SK-MEL-5 (cell line): ENCODE measurements at regions not wholly inside any gene's neighbourhood (a gene's known extent, or its start where the extent isn't known, plus 50 kb on each side); places are given as distances from the start of the nearest gene placed in this dataset.

Source experiments
- DNase-seq: peaks from one replicate; pipeline ENCODE4 v3.0.0-alpha.2; 2016; ENCODE audit warnings: low read depth, low spot score
- in situ Hi-C: cut with HindIII; loops from 2 replicates; pipeline ENCODE4 v1.10.0; 2016; ENCODE audit warnings: low sequenced_read_pairs, high pct_unique_total_duplicates, low pct_unique_long_range_greater_than_20kb

DNA sequence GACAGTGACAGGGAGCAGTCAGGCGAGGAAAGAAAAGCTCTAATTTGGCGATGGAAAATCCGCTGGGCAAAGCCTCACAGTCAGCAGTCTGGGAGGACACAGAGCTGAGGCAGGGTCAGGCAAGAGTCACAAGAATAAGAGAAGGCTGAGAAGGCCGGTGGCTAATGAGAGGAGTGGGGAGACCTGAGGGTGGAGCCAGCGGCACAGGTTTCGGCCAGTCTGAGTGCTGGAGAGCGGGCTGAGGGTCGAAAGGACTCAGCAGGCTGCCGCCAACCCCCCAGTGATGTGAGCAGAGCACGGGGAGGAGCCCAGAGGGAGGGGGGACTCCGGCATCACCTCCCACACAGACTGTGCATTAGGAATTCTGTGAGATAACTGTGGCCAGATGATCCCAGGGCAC lies 500.6 kb upstream of the MYT1L start:
- DNase-seq: no peak
- in situ Hi-C loops: no loop called here

- in situ Hi-C loops: no loop called here
- no peak for DNase-seq
Observed at GRCh38 chr2:2830576-2830975, 499.5 kb upstream of the MYT1L start.

GRCh38 chr2:2828774-2829368 lies 497.8 kb upstream of the MYT1L start:
- no peak for DNase-seq
- in situ Hi-C loops: no loop called here

- no peak for DNase-seq
Observed at GRCh38 chr2:2827761-2828221, 496.7 kb upstream of the MYT1L start.

DNA sequence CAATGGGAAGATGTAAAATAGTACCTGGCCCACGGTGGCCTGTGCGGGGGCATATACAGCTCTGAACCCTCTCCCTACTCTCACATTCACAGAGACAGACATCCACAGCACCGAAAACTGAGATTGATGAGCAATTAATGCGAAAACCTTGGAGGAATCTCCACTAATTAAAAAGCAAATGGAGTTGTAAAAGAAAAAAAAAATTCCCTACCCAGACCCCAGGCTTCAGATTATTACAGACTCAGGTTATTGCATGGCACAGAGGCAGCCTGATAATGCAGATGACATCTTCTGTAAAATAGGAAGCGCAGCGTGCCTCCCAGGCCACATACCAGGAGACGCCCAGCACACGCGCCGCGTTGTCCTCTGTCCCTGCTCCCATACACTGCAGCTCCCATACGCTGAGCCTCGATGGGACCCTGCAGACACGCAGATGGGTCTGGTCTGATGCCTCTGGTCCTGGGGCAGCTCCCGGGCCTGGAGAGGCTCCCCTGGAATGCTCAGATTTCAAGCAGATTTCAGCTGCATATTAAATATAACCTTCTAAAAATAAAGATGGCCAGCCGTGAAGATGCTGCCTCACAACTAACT lies 496.1 kb upstream of the MYT1L start:
- in situ Hi-C loops: no loop called here

More at GRCh38 chr2:2827761-2828221, 496.7 kb upstream of the MYT1L start:
- in situ Hi-C loops: no loop called here

GRCh38 chr2:2826621-2827020 lies 495.5 kb upstream of the MYT1L start:
- no peak for DNase-seq
- in situ Hi-C loops: no loop called here

More for the DNA sequence above, 496.1 kb upstream of the MYT1L start:
- no peak for DNase-seq

DNA sequence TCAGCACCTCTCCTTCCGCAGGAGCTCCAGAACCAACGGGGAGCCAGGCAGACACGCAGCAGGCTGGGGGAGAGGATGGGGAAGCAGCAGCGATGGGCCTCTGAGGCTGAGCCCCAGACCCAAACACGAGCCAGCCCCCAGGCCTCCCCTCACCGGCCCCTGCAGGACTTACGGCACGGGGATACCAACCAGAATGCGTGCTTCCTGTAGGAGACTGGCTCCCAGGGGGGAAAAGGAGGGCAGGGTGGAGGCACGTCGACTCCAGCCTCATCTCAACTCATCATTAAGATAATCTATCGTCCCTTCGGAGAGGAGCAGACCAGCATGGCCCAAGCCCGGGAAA lies 495.1 kb upstream of the MYT1L start:
- DNase-seq: no peak
- in situ Hi-C loops: no loop called here

- in situ Hi-C loops: no loop called here
- DNase-seq: no peak
Observed at GRCh38 chr2:2825516-2826208, 494.6 kb upstream of the MYT1L start.

DNA sequence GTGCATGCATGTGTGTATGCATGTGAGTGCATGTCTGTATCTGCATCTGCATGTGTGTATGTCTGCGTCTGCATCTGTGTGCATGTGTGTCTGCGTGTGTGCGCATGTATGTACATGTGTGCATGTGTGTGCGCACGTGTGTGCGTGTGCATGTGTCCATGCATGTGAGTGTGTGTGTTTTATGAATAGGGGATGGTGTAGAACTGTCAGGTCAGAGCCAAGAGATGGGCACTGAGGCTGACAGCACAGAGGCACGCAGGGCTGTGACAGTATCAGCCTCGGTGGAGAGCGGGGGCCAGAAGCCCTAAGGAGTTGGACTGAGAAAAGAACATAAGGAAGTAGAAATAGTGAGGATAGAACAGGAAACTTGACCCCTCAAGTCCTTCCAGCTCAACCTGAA lies 494.0 kb upstream of the MYT1L start:
- in situ Hi-C loops: no loop called here
- no peak for DNase-seq

- in situ Hi-C loops: no loop called here
- no peak for DNase-seq
Observed at GRCh38 chr2:2824588-2824987, 493.5 kb upstream of the MYT1L start.

- in situ Hi-C loops: no loop called here
- no peak for DNase-seq
Observed at GRCh38 chr2:2823061-2823753, 492.1 kb upstream of the MYT1L start.

- DNase-seq: no peak
- in situ Hi-C loops: no loop called here
Observed at GRCh38 chr2:2822143-2822542, 491.1 kb upstream of the MYT1L start.

DNA sequence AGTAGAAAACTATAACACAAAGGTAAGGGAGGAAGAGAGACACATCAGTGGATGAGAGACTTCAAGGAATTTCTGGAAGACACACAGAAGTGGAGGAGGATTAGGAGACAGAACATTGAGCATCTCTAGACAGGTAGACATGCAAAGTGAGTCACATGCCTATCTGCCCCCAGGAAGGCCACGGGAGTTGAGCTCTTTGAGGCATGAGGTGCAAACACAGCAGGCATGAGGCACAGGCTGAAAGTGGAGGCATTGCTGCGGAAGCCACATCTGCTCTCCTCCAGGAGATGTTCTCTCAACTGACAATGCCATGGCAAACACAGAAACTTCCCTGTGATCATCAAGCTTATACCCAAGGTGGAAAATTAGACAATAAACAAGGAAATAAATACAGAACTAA lies 481.6 kb upstream of the MYT1L start:
- in situ Hi-C loops: no loop called here
- no peak for DNase-seq

GRCh38 chr2:2812117-2812516 lies 481.0 kb upstream of the MYT1L start:
- DNase-seq: no peak
- in situ Hi-C loops: no loop called here

- in situ Hi-C loops: no loop called here
- no peak for DNase-seq
Observed at GRCh38 chr2:2810504-2810903, 479.4 kb upstream of the MYT1L start.

- DNase-seq: no peak
- in situ Hi-C loops: no loop called here
Observed at GRCh38 chr2:2809771-2810170, 478.7 kb upstream of the MYT1L start.

GRCh38 chr2:2808551-2809058 lies 477.5 kb upstream of the MYT1L start:
- no peak for DNase-seq
- in situ Hi-C loops: no loop called here

GRCh38 chr2:2806711-2807110 lies 475.6 kb upstream of the MYT1L start:
- in situ Hi-C loops: no loop called here
- DNase-seq: no peak
